K562 (cell line): ENCODE measurements at regions not wholly inside any gene's neighbourhood (a gene's known extent, or its start where the extent isn't known, plus 50 kb on each side); places are given as distances from the start of the nearest gene placed in this dataset.

ENCODE experiments used
- ATAC-seq: fragments of 200-7000 bp; cut with Tn5 transposase; 3 replicates; pipeline ENCODE4 v1.9.1; 2020; ENCODE audit warnings: moderate library complexity
- BruUV-seq: library from RNA; stranded (reverse); fragments of 400-500 nt; replicated peaks from 2 replicates; lab custom pipeline; 2021; lab: Mats Ljungman, UMichigan
- CTCF ChIA-PET: fragments of 300-600 bp; formaldehyde crosslinking; extraction: SDS; loops from one replicate; lab custom pipeline; 2021; ENCODE audit warnings: low intra/inter-chr PET ratio; lab: Yijun Ruan, JAX
- POLR2A ChIA-PET: fragments of 300-600, 350-650 bp; sonication (Branson Sonifier 250); formaldehyde crosslinking; extraction: SDS; loops from one replicate; lab custom pipeline; 2021; ENCODE audit warnings: antibody characterized with exemption, inconsistent platforms; lab: Yijun Ruan, JAX
- DNase-seq, 4 experiments: peaks; one replicate each; pipeline versions ENCODE4 v3.0.0 to v3.0.0-alpha.2; 2011 to 2018; ENCODE audit warnings: low spot score in 3 of 4, mixed read lengths in 3 of 4; ENCODE audit errors: extremely low read depth in 1 of 4
- FAIRE-seq: peaks from 2 replicates; lab custom pipeline; 2011; peaks lifted over from hg19 to GRCh38; lab: Jason Lieb, UNC
- H2AFZ ChIP-seq: 2 replicates; pipeline ENCODE4 v1.6.0; 2011; ENCODE audit warnings: low read depth, low read length, control low read depth, inconsistent platforms
- H3K27ac ChIP-seq: fragments of 200-600 bp; 3 replicates; pipeline ENCODE4 v1.8.0; 2011; ENCODE audit warnings: low read depth, mild to moderate bottlenecking, control low read depth, inconsistent platforms, low read length, moderate library complexity, mixed read lengths; ENCODE audit errors: extremely low read depth
- H3K27me3 ChIP-seq, 2 experiments: fragments of 300-600 bp in 1 of 2; 2 replicates in 1 of 2; 3 replicates in 1 of 2; pipeline versions ENCODE4 v1.6.0 to v1.8.0; 2011; ENCODE audit warnings: inconsistent platforms in 2 of 2, low read length in 2 of 2, mild to moderate bottlenecking in 1 of 2, mixed read lengths in 1 of 2, moderate library complexity in 1 of 2; ENCODE audit not compliant: control insufficient read depth in 2 of 2, insufficient read depth in 2 of 2
- H3K36me3 ChIP-seq: fragments of 300-600 bp; 3 replicates; pipeline ENCODE4 v1.8.0; 2011; ENCODE audit warnings: mild to moderate bottlenecking, low read length, inconsistent platforms; ENCODE audit not compliant: control insufficient read depth, insufficient read depth
- H3K4me1 ChIP-seq, 2 experiments: fragments of 200-600 bp in 1 of 2; replicated peaks in 1 of 2; 2 replicates in 1 of 2; 3 replicates in 1 of 2; pipeline versions ENCODE4 v1.5.1 to v1.8.0; 2011; ENCODE audit warnings: inconsistent platforms in 2 of 2, low read length in 2 of 2, mild to moderate bottlenecking in 1 of 2, mixed read lengths in 1 of 2, moderate library complexity in 1 of 2; ENCODE audit not compliant: control insufficient read depth in 2 of 2, insufficient read depth in 2 of 2
- H3K4me2 ChIP-seq: 2 replicates; pipeline ENCODE4 v1.6.1; 2011; ENCODE audit warnings: low read length, control low read depth, inconsistent platforms, mixed read lengths; ENCODE audit not compliant: insufficient read depth
- H3K4me3 ChIP-seq: fragments of 200-600 bp; sonication (generic), shearing (Covaris generic); 2 replicates; pipeline ENCODE4 v1.5.1; 2016; ENCODE audit warnings: control low read depth, inconsistent platforms
- H3K79me2 ChIP-seq: fragments of 200-600 bp; 3 replicates; pipeline ENCODE4 v1.8.0; 2011; ENCODE audit warnings: low read length, inconsistent platforms; ENCODE audit not compliant: control insufficient read depth, insufficient read depth
- H3K9ac ChIP-seq, 2 experiments: 2 replicates each; pipeline versions ENCODE4 v1.6.0 to v1.6.1; 2011; ENCODE audit warnings: low read depth in 2 of 2, low read length in 2 of 2, control low read depth in 1 of 2, inconsistent platforms in 1 of 2, mild to moderate bottlenecking in 1 of 2, mixed read lengths in 1 of 2; ENCODE audit not compliant: insufficient read depth in 1 of 2
- H3K9me1 ChIP-seq: one replicate; pipeline ENCODE4 v1.6.0; 2011; ENCODE audit warnings: inconsistent platforms, mild to moderate bottlenecking, low read length, moderate library complexity; ENCODE audit not compliant: control insufficient read depth, insufficient read depth
- H3K9me3 ChIP-seq: replicated peaks from 2 replicates; pipeline ENCODE4 v1.5.1; 2011; ENCODE audit warnings: low read depth, low read length, inconsistent platforms; ENCODE audit not compliant: control insufficient read depth, insufficient read depth
- H4K20me1 ChIP-seq: replicated peaks from 2 replicates; pipeline ENCODE4 v1.6.1; 2011; ENCODE audit warnings: low read length, inconsistent platforms, mixed read lengths; ENCODE audit not compliant: control insufficient read depth, insufficient read depth
- EP300 ChIP-seq: IDR thresholded peaks from 2 replicates; pipeline ENCODE4 v1.6.1; 2012; ENCODE audit warnings: low read length, improper control_type of control experiment
- FOSL1 ChIP-seq: fragments of 200-800 bp; sonication (Bioruptor generic); conservative IDR thresholded peaks from 2 replicates; pipeline ENCODE4 v1.6.1; 2016; ENCODE audit warnings: missing genetic modification characterization, missing compliant biosample characterization
- PML ChIP-seq: IDR thresholded peaks from 2 replicates; pipeline ENCODE4 v1.6.1; 2012; ENCODE audit warnings: low read length, inconsistent platforms
- RBM39 ChIP-seq: fragments of 200-400 bp; formaldehyde crosslinking; optimal IDR thresholded peaks from 2 replicates; pipeline ENCODE3; 2018; ENCODE audit warnings: low read depth, low read length
- TRIM24 ChIP-seq, 2 experiments: fragments of 450-650 bp; IDR thresholded peaks; 2 replicates each; pipeline ENCODE4 v1.6.1; 2016
- ZNF146 ChIP-seq: IDR thresholded peaks from one replicate; pipeline ENCODE4 v1.6.1; 2018; ENCODE audit warnings: missing compliant biosample characterization; ENCODE audit not compliant: unreplicated experiment
- ZNF24 ChIP-seq: fragments of 450-650 bp; IDR thresholded peaks from 2 replicates; pipeline ENCODE4 v1.6.1; 2016
- WGBS: fragments of 100-300 bp; shearing (Covaris generic); methylation state at CpG from one replicate; pipeline ENCODE4 v1.1.6; 2016; ENCODE audit warnings: low coverage, mixed read lengths; ENCODE audit not compliant: insufficient coverage; ENCODE audit errors: missing lambda C conversion rate; 5-methylcytosine and 5-hydroxymethylcytosine counted together
- in situ Hi-C: fragments of 300-500 bp; cut with MboI; formaldehyde crosslinking; loops from 4 replicates; pipeline ENCODE4 v1.15.0; 2018; ENCODE audit warnings: inconsistent platforms, mixed read lengths
- intact Hi-C: fragments of 100-400 bp; cut with micrococcal nuclease; formaldehyde crosslinking; loops from 2 replicates; pipeline ENCODE4 v1.14.2; 2022
- TF ChIP-seq, protein P1 (sequence below): IDR thresholded peaks from 2 replicates; pipeline ENCODE4 v1.6.1; 2014; ENCODE audit warnings: antibody characterized with exemption
- TF ChIP-seq, protein P2 (sequence below): fragments of 450-650 bp; formaldehyde crosslinking; IDR thresholded peaks from 2 replicates; pipeline ENCODE4 v1.4.0; 2022; ENCODE audit warnings: missing genetic modification characterization
- TF ChIP-seq, protein P3 (sequence below): sonication (generic); formaldehyde crosslinking; IDR thresholded peaks from 2 replicates; pipeline ENCODE4 v1.9.0; 2022; ENCODE audit warnings: mild to moderate bottlenecking, missing genetic modification reagents
- TF ChIP-seq, protein P4 (sequence below): fragments of 250-450 bp; sonication (Bioruptor Pico); IDR thresholded peaks from 2 replicates; pipeline ENCODE4 v1.8.0; 2022; ENCODE audit warnings: moderate library complexity, mild to moderate bottlenecking, inconsistent platforms
- TF ChIP-seq, protein P5 (sequence below): IDR thresholded peaks from 3 replicates; pipeline ENCODE4 v1.6.1; 2011; ENCODE audit warnings: borderline replicate concordance, mild to moderate bottlenecking; ENCODE audit not compliant: insufficient read length, insufficient read depth
- TF ChIP-seq, protein P6 (sequence below): fragments of 450-650 bp; formaldehyde crosslinking; IDR thresholded peaks from 2 replicates; pipeline ENCODE4 v1.4.0; 2022; ENCODE audit warnings: mild to moderate bottlenecking, moderate library complexity

DNA sequence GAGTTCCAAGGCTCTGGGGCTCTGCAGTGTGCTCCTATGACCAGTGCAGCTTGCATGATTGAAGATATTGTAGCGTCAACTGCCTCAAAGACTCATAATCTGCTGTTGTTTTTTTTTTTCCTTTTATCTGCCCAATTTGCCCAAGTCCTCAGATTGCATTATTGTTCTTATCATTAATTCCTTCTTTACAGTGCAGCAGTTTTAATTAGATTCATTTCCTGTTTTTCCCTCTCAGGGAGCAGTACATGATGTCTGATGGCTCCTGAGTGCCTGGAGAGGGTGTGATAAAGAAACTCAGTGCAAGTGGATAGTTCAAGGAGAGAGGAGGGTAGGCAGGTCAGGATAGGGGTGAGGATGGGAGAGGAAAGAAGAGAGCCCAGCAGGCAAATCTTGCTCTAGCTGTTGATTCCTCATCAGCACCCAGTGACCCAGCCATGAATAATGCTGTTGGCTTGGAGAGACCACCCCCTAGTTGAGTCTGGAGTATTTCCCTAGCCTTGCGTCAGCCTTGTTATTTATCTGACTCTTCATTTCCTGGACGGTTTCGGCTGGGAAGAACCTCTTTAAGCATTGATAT, 219.6 kb upstream of the SESN3 start:
- Histone ChIP-seq H3K4me1 (peaks cover 7 to 25% of the 10 kb centered on the region in 2 experiments; a peak in 4 of 5 replicates), H3K27ac (no peak overlapping the region; the same call in 2 of the 3 replicates), H3K79me2 (no peaks in the 10 kb centered on the region), H3K27me3 (no peaks in the 10 kb centered on the region; a peak in 1 of 5 replicates), H3K4me3 (no peak overlapping the region), H3K9me3 (no peaks in the 10 kb centered on the region), H4K20me1 (no peaks in the 10 kb centered on the region), H3K4me2 (no peak overlapping the region), H3K9me1 (no peaks in the 10 kb centered on the region), H2AFZ (no peak overlapping the region), H3K9ac (no peak overlapping the region), H3K36me3 (no peaks in the 10 kb centered on the region)
- no TSS peak for BruUV-seq
- CTCF ChIA-PET: no interaction called here
- DNase-seq (peak in 1 of 4 experiments; percentile 41), ATAC-seq (peak; percentile 55), FAIRE-seq (no peak)
- intact Hi-C loops: no loop called here
- WGBS: 16% methylated on average over 4 of the region's 4 CpGs
- in situ Hi-C loops: no loop called here
- POLR2A ChIA-PET: interaction anchor here (0.7 kb wide), 1 partner anchor 1711 kb away, joined by 3 read pairs; no protein-coding TSS in a partner anchor
- TF ChIP-seq ZNF146 (CRISPR knock-in tag): no peak
- TF ChIP-seq, protein P1, sequence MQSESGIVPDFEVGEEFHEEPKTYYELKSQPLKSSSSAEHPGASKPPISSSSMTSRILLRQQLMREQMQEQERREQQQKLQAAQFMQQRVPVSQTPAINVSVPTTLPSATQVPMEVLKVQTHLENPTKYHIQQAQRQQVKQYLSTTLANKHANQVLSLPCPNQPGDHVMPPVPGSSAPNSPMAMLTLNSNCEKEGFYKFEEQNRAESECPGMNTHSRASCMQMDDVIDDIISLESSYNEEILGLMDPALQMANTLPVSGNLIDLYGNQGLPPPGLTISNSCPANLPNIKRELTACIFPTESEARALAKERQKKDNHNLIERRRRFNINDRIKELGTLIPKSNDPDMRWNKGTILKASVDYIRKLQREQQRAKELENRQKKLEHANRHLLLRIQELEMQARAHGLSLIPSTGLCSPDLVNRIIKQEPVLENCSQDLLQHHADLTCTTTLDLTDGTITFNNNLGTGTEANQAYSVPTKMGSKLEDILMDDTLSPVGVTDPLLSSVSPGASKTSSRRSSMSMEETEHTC: no peak
- TF ChIP-seq ZNF24: peak; percentile 58; the same call in 1 of the 2 replicates
- TF ChIP-seq FOSL1 (tag): no peak; the same call in 1 of the 2 replicates
- TF ChIP-seq, protein P2, sequence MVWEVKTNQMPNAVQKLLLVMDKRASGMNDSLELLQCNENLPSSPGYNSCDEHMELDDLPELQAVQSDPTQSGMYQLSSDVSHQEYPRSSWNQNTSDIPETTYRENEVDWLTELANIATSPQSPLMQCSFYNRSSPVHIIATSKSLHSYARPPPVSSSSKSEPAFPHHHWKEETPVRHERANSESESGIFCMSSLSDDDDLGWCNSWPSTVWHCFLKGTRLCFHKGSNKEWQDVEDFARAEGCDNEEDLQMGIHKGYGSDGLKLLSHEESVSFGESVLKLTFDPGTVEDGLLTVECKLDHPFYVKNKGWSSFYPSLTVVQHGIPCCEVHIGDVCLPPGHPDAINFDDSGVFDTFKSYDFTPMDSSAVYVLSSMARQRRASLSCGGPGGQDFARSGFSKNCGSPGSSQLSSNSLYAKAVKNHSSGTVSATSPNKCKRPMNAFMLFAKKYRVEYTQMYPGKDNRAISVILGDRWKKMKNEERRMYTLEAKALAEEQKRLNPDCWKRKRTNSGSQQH: peak; percentile 30; the same call in 1 of the 2 replicates
- TF ChIP-seq, protein P3, sequence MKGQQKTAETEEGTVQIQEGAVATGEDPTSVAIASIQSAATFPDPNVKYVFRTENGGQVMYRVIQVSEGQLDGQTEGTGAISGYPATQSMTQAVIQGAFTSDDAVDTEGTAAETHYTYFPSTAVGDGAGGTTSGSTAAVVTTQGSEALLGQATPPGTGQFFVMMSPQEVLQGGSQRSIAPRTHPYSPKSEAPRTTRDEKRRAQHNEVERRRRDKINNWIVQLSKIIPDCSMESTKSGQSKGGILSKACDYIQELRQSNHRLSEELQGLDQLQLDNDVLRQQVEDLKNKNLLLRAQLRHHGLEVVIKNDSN (CRISPR knock-in tag): no peak
- TF ChIP-seq RBM39: no peak
- peak; percentile 63 to 83; a peak in 2 of 4 replicates for TF ChIP-seq TRIM24 (IDR thresholded peaks at IDR 0.05)
- TF ChIP-seq, protein P4, sequence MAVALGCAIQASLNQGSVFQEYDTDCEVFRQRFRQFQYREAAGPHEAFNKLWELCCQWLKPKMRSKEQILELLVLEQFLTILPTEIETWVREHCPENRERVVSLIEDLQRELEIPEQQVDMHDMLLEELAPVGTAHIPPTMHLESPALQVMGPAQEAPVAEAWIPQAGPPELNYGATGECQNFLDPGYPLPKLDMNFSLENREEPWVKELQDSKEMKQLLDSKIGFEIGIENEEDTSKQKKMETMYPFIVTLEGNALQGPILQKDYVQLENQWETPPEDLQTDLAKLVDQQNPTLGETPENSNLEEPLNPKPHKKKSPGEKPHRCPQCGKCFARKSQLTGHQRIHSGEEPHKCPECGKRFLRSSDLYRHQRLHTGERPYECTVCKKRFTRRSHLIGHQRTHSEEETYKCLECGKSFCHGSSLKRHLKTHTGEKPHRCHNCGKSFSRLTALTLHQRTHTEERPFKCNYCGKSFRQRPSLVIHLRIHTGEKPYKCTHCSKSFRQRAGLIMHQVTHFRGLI: 0 out of 2 replicates have a peak, but pooled peaks have one; percentile 9
- TF ChIP-seq, protein P5, sequence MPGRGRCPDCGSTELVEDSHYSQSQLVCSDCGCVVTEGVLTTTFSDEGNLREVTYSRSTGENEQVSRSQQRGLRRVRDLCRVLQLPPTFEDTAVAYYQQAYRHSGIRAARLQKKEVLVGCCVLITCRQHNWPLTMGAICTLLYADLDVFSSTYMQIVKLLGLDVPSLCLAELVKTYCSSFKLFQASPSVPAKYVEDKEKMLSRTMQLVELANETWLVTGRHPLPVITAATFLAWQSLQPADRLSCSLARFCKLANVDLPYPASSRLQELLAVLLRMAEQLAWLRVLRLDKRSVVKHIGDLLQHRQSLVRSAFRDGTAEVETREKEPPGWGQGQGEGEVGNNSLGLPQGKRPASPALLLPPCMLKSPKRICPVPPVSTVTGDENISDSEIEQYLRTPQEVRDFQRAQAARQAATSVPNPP: no peak
- peak; percentile 35; the same call in 1 of the 2 replicates for TF ChIP-seq PML
- TF ChIP-seq EP300: peak; percentile 54; the same call in 1 of the 2 replicates
- TF ChIP-seq, protein P6, sequence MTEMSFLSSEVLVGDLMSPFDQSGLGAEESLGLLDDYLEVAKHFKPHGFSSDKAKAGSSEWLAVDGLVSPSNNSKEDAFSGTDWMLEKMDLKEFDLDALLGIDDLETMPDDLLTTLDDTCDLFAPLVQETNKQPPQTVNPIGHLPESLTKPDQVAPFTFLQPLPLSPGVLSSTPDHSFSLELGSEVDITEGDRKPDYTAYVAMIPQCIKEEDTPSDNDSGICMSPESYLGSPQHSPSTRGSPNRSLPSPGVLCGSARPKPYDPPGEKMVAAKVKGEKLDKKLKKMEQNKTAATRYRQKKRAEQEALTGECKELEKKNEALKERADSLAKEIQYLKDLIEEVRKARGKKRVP (CRISPR knock-in tag): peak; percentile 93
